HCT116 (cell line): ENCODE measurements at regions not wholly inside any gene's neighbourhood (a gene's known extent, or its start where the extent isn't known, plus 50 kb on each side); places are given as distances from the start of the nearest gene placed in this dataset.

ENCODE experiments used
- ATAC-seq: fragments of 200-7000 bp; cut with Tn5 transposase; 2 replicates; pipeline ENCODE4 v1.9.1; 2020; ENCODE audit warnings: mild to moderate bottlenecking, moderate library complexity
- BruUV-seq: library from RNA; stranded (reverse); fragments of 400-500 nt; replicated peaks from 2 replicates; lab custom pipeline; 2021; lab: Mats Ljungman, UMichigan
- CTCF ChIA-PET: fragments of 300-600 bp; sonication (Branson Sonifier 250); formaldehyde crosslinking; loops from one replicate; lab custom pipeline; 2021; ENCODE audit warnings: antibody characterized with exemption; lab: Charles Lee
- POLR2A ChIA-PET: fragments of 300-600, 350-600 bp; sonication (Branson Sonifier 250); formaldehyde crosslinking; loops from one replicate; lab custom pipeline; 2021; ENCODE audit warnings: antibody characterized with exemption; lab: Charles Lee
- RAD21 ChIA-PET, 2 experiments: fragments of 300-600 bp; sonication (Branson Sonifier 250); formaldehyde crosslinking; loops; one replicate each; lab custom pipeline; 2023; ENCODE audit warnings: low total read pairs in 2 of 2; ENCODE audit not compliant: uncharacterized antibody in 2 of 2, unreplicated experiment in 2 of 2, low non-redundant PET in 1 of 2; lab: Charles Lee
- DNase-seq: peaks from one replicate; pipeline ENCODE4 v3.0.0-alpha.2; 2010; ENCODE audit warnings: low read depth, low spot score
- H2AFZ ChIP-seq: fragments of 200-600 bp; shearing (Covaris generic), sonication (generic); 2 replicates; pipeline ENCODE4 v1.6.1; 2017; ENCODE audit warnings: low read depth, mixed run types, mixed read lengths, antibody characterized with exemption, low read length; ENCODE audit not compliant: poor library complexity, severe bottlenecking
- H3K27ac ChIP-seq: 2 replicates; pipeline ENCODE4 v1.5.1; 2012; ENCODE audit warnings: low read depth, low read length
- H3K27me3 ChIP-seq: fragments of 200-600 bp; sonication (generic); 2 replicates; pipeline ENCODE4 v1.6.1; 2016; ENCODE audit warnings: mixed run types, low read length, mixed read lengths; ENCODE audit not compliant: insufficient read depth
- H3K36me3 ChIP-seq, 2 experiments: fragments of 200-500 bp in 1 of 2; fragments of 200-600 bp in 1 of 2; sonication (Bioruptor generic) in 1 of 2; sonication (generic) in 1 of 2; 2 replicates each; pipeline versions ENCODE4 v1.5.1 to v1.6.1; 2014 to 2016; ENCODE audit warnings: low read length in 2 of 2, inconsistent platforms in 1 of 2, mixed read lengths in 1 of 2, mixed run types in 1 of 2; ENCODE audit not compliant: insufficient read depth in 2 of 2, control insufficient read depth in 1 of 2
- H3K4me1 ChIP-seq, 2 experiments: fragments of 200-600 bp in 1 of 2; sonication (generic) in 1 of 2; 2 replicates each; pipeline versions ENCODE4 v1.5.1 to v1.6.1; 2012 to 2017; ENCODE audit warnings: low read length in 2 of 2, inconsistent platforms in 1 of 2, mild to moderate bottlenecking in 1 of 2, mixed read lengths in 1 of 2, mixed run types in 1 of 2, moderate library complexity in 1 of 2; ENCODE audit not compliant: insufficient read depth in 2 of 2, control insufficient read depth in 1 of 2
- H3K4me2 ChIP-seq: fragments of 200-600 bp; sonication (generic); 2 replicates; pipeline ENCODE4 v1.6.1; 2017; ENCODE audit warnings: mixed run types, low read length, mixed read lengths
- H3K4me3 ChIP-seq, 2 experiments: fragments of 200-600 bp in 1 of 2; sonication (generic) in 1 of 2; replicated peaks in 1 of 2; 2 replicates each; pipeline ENCODE4 v1.5.1; 2011 to 2016; ENCODE audit warnings: low read length in 2 of 2, control low read depth in 1 of 2, low read depth in 1 of 2, mild to moderate bottlenecking in 1 of 2, mixed read lengths in 1 of 2, mixed run types in 1 of 2
- H3K79me2 ChIP-seq: fragments of 200-600 bp; sonication (generic); 2 replicates; pipeline ENCODE4 v1.6.1; 2017; ENCODE audit warnings: mild to moderate bottlenecking, mixed run types, low read length, moderate library complexity, mixed read lengths; ENCODE audit not compliant: insufficient read depth
- H3K9ac ChIP-seq: fragments of 200-600 bp; sonication (generic); 2 replicates; pipeline ENCODE4 v1.6.1; 2016; ENCODE audit warnings: low read length, mixed read lengths
- H3K9me2 ChIP-seq: fragments of 200-600 bp; sonication (generic), shearing (Covaris generic); 2 replicates; pipeline ENCODE4 v1.6.1; 2017; ENCODE audit warnings: mixed run types, mild to moderate bottlenecking, moderate library complexity; ENCODE audit not compliant: insufficient read depth
- H3K9me3 ChIP-seq, 2 experiments: fragments of 200-500 bp in 1 of 2; fragments of 200-600 bp in 1 of 2; sonication (Bioruptor generic) in 1 of 2; sonication (generic) in 1 of 2; 2 replicates each; pipeline ENCODE4 v1.6.1; 2014 to 2017; ENCODE audit warnings: low read length in 2 of 2, mixed read lengths in 2 of 2, inconsistent platforms in 1 of 2, low read depth in 1 of 2, mild to moderate bottlenecking in 1 of 2, mixed run types in 1 of 2, moderate library complexity in 1 of 2; ENCODE audit not compliant: control insufficient read depth in 1 of 2, insufficient read depth in 1 of 2
- H4K20me1 ChIP-seq: fragments of 200-600 bp; sonication (generic), shearing (Covaris generic); 2 replicates; pipeline ENCODE4 v1.6.1; 2017; ENCODE audit warnings: mixed run types, mild to moderate bottlenecking, moderate library complexity; ENCODE audit not compliant: insufficient read depth
- ELF1 ChIP-seq: IDR thresholded peaks from 2 replicates; pipeline ENCODE4 v1.6.1; 2012; ENCODE audit warnings: low read depth, borderline replicate concordance
- POLR2A ChIP-seq: IDR thresholded peaks from 2 replicates; pipeline ENCODE4 v1.7.0; 2011; ENCODE audit warnings: borderline replicate concordance; ENCODE audit not compliant: insufficient read depth, insufficient read length; ENCODE audit errors: extremely low read depth
- YY1 ChIP-seq: IDR thresholded peaks from 2 replicates; pipeline ENCODE4 v1.6.1; 2011; ENCODE audit warnings: low read length, low read depth, moderate library complexity, mild to moderate bottlenecking; ENCODE audit not compliant: insufficient replicate concordance; ENCODE audit errors: extremely low read depth
- ZFX ChIP-seq: fragments of 450-650 bp; IDR thresholded peaks from 2 replicates; pipeline ENCODE4 v1.6.1; 2017
- intact Hi-C: fragments of 100-400 bp; cut with micrococcal nuclease; formaldehyde crosslinking; loops from 2 replicates; pipeline ENCODE4 v1.10.0; 2022

GRCh38 chrX:56066016-56066415, 166.1 kb upstream of the KLF8 start:
- no peak for ATAC-seq
- Histone ChIP-seq H3K4me1 (no peaks in the 10 kb centered on the region), H3K79me2 (no peaks in the 10 kb centered on the region), H3K27me3 (no peaks in the 10 kb centered on the region), H2AFZ (no peak overlapping the region), H3K4me2 (no peak overlapping the region), H3K9me3 (no peaks in the 10 kb centered on the region), H3K9ac (no peak overlapping the region), H4K20me1 (no peaks in the 10 kb centered on the region), H3K4me3 (no peak overlapping the region), H3K9me2 (no peaks in the 10 kb centered on the region), H3K36me3 (no peaks in the 10 kb centered on the region), H3K27ac (no peak overlapping the region)
- intact Hi-C loops = no loop called here
- RAD21 ChIA-PET = no interaction called here
- POLR2A ChIA-PET = no interaction called here
- no TSS peak for BruUV-seq
- CTCF ChIA-PET = no interaction called here
- no peak for DNase-seq
- TF ChIP-seq YY1 = no peak
- TF ChIP-seq ZFX = no peak
- no peak for TF ChIP-seq POLR2A

- intact Hi-C loops = no loop called here
Measured at GRCh38 chrX:56068274-56068758, 163.8 kb upstream of the KLF8 start.

More at GRCh38 chrX:56068274-56068758, 163.8 kb upstream of the KLF8 start:
- ATAC-seq (no peak), DNase-seq (no peak)
- Histone ChIP-seq H3K27ac (no peak overlapping the region), H3K79me2 (no peaks in the 10 kb centered on the region), H3K4me3 (no peak overlapping the region), H3K9ac (no peak overlapping the region), H3K4me2 (no peak overlapping the region), H3K27me3 (no peaks in the 10 kb centered on the region), H4K20me1 (no peaks in the 10 kb centered on the region; the same call in 1 of the 2 replicates), H2AFZ (no peak overlapping the region), H3K9me2 (no peaks in the 10 kb centered on the region), H3K4me1 (no peaks in the 10 kb centered on the region), H3K9me3 (no peaks in the 10 kb centered on the region), H3K36me3 (no peaks in the 10 kb centered on the region)
- TF ChIP-seq ELF1 (no peak), ZFX (no peak)
- RAD21 ChIA-PET = no interaction called here
- POLR2A ChIA-PET = no interaction called here
- CTCF ChIA-PET = no interaction called here
- BruUV-seq = no TSS peak
